ENCODE measurements at regions not wholly inside any gene's neighbourhood (a gene's known extent, or its start where the extent isn't known, plus 50 kb on each side); places are given as distances from the start of the nearest gene placed in this dataset.

DNA sequence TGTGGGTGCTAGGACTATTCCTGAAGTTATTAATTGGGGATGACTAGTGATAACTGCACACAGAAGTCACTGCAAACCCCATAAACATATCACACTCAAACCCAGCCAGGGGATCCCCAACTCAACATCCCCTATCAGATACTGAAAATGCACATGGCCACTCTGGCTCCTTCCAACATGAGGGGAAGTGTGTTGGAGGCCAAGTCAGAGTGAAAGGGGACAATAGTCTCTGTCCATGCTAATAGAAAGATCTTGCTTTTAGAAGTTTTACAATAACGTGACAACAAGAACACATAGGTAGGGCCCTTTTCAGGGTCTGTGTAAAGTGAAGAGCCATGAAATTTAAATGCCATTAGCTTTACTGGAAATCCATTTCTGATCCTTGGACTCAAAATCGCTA, 98.8 kb upstream of the SEMA6A start:
- Histone ChIP-seq H3K27me3 (ENCODE audit: control insufficient read depth, extremely low read depth, insufficient read depth, low read length) (no peaks in the 10 kb centered on the region), H3K4me3 (ENCODE audit: control insufficient read depth in 2 of 3, extremely low read depth in 1 of 3, insufficient read depth in 2 of 3, low read depth in 1 of 3, low read length in 3 of 3) (no peak overlapping the region), H3K4me1 (ENCODE audit: control insufficient read depth, extremely low read depth, insufficient read depth, low read length) (no peaks in the 10 kb centered on the region), H3K9me3 (ENCODE audit: control insufficient read depth, low read depth, low read length) (no peaks in the 10 kb centered on the region), H3K79me2 (ENCODE audit: control insufficient read depth, insufficient read depth, low read length) (no peaks in the 10 kb centered on the region), H3K9ac (ENCODE audit: control insufficient read depth, extremely low read depth, insufficient read depth, low read length) (no peak overlapping the region), H3K36me3 (ENCODE audit: control insufficient read depth in 2 of 2, extremely low read depth in 1 of 2, insufficient read depth in 2 of 2, low read length in 2 of 2) (no peaks in the 10 kb centered on the region), H4K20me1 (ENCODE audit: control insufficient read depth, extremely low read depth, insufficient read depth, low read length) (no peaks in the 10 kb centered on the region), H3K9me1 (ENCODE audit: control insufficient read depth, extremely low read depth, insufficient read depth, low read length) (no peaks in the 10 kb centered on the region), H3K4me2 (ENCODE audit: control insufficient read depth, extremely low read depth, insufficient read depth, low read depth, low read length) (no peak overlapping the region), H3K27ac (ENCODE audit: control insufficient read depth, insufficient read depth, low read length) (no peak overlapping the region), H2AFZ (ENCODE audit: control insufficient read depth, low read length) (no peak overlapping the region)
- dilution Hi-C loops (cut with MboI; ENCODE audit: extremely low pct_ligation_motif_present, low sequenced_read_pairs), result no loop called here
- DNase-seq (ENCODE audit: low read depth, low spot score) (no peak), FAIRE-seq (no peak)
- TF ChIP-seq EZH2 (IDR thresholded peaks at IDR 0.05; ENCODE audit: low read length), result no peak
- TF ChIP-seq, protein P1, sequence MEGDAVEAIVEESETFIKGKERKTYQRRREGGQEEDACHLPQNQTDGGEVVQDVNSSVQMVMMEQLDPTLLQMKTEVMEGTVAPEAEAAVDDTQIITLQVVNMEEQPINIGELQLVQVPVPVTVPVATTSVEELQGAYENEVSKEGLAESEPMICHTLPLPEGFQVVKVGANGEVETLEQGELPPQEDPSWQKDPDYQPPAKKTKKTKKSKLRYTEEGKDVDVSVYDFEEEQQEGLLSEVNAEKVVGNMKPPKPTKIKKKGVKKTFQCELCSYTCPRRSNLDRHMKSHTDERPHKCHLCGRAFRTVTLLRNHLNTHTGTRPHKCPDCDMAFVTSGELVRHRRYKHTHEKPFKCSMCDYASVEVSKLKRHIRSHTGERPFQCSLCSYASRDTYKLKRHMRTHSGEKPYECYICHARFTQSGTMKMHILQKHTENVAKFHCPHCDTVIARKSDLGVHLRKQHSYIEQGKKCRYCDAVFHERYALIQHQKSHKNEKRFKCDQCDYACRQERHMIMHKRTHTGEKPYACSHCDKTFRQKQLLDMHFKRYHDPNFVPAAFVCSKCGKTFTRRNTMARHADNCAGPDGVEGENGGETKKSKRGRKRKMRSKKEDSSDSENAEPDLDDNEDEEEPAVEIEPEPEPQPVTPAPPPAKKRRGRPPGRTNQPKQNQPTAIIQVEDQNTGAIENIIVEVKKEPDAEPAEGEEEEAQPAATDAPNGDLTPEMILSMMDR (optimal IDR thresholded peaks at IDR 0.05 in 1 of 3, IDR thresholded peaks at IDR 0.05 in 1 of 3, conservative IDR thresholded peaks at IDR 0.05 in 1 of 3; ENCODE audit: extremely low read depth in 1 of 3, insufficient read depth in 2 of 3, low read length in 3 of 3), result no peak

DNA sequence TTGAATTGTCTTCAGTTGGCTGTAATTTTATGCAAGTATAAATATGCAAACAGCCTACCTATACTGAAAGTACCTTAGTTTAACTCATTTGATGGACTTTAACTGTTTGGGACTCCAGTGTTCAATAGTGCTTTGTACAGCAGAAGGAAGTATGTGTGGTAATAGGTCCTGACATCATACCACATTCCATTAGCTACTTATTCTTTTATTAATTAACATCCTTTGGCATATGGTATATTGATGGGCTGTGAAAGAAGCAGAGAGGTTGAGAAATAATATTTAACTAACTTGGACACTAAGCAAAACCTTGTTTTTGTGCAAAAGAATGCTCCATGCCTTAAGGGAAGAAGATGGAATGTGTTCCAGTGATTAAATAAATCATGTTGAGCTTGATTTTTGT, 97.6 kb upstream of the SEMA6A start:
- dilution Hi-C loops (cut with MboI; ENCODE audit: extremely low pct_ligation_motif_present, low sequenced_read_pairs), result no loop called here
- no peaks in the 10 kb centered on the region for H3K27me3 ChIP-seq (ENCODE audit: control insufficient read depth, extremely low read depth, insufficient read depth, low read length)
- H3K9me1 ChIP-seq (ENCODE audit: control insufficient read depth, extremely low read depth, insufficient read depth, low read length), result no peaks in the 10 kb centered on the region
- no peaks in the 10 kb centered on the region for H3K4me1 ChIP-seq (ENCODE audit: control insufficient read depth, extremely low read depth, insufficient read depth, low read length)
- DNase-seq (ENCODE audit: low read depth, low spot score), result no peak
- no peaks in the 10 kb centered on the region for H4K20me1 ChIP-seq (ENCODE audit: control insufficient read depth, extremely low read depth, insufficient read depth, low read length)
- no peaks in the 10 kb centered on the region for H3K36me3 ChIP-seq (ENCODE audit: control insufficient read depth in 2 of 2, extremely low read depth in 1 of 2, insufficient read depth in 2 of 2, low read length in 2 of 2)
- H3K9ac ChIP-seq (ENCODE audit: control insufficient read depth, extremely low read depth, insufficient read depth, low read length), result no peak overlapping the region
- no peaks in the 10 kb centered on the region for H3K79me2 ChIP-seq (ENCODE audit: control insufficient read depth, insufficient read depth, low read length)
- no peaks in the 10 kb centered on the region for H3K9me3 ChIP-seq (ENCODE audit: control insufficient read depth, low read depth, low read length)
- no peak overlapping the region for H3K4me2 ChIP-seq (ENCODE audit: control insufficient read depth, extremely low read depth, insufficient read depth, low read depth, low read length)
- no peak overlapping the region for H2AFZ ChIP-seq (ENCODE audit: control insufficient read depth, low read length)
- no peak overlapping the region for H3K4me3 ChIP-seq (ENCODE audit: control insufficient read depth in 2 of 3, extremely low read depth in 1 of 3, insufficient read depth in 2 of 3, low read depth in 1 of 3, low read length in 3 of 3)
- H3K27ac ChIP-seq (ENCODE audit: control insufficient read depth, insufficient read depth, low read length), result no peak overlapping the region
- no peak for TF ChIP-seq EZH2 (IDR thresholded peaks at IDR 0.05; ENCODE audit: low read length)
- TF ChIP-seq, protein P1 (optimal IDR thresholded peaks at IDR 0.05 in 1 of 3, IDR thresholded peaks at IDR 0.05 in 1 of 3, conservative IDR thresholded peaks at IDR 0.05 in 1 of 3; ENCODE audit: extremely low read depth in 1 of 3, insufficient read depth in 2 of 3, low read length in 3 of 3), result no peak
- FAIRE-seq, result no peak

All from keratinocyte (primary cell).